NCI-H1092 (cell line): ENCODE measurements at regions not wholly inside any gene's neighbourhood (a gene's known extent, or its start where the extent isn't known, plus 50 kb on each side); places are given as distances from the start of the nearest gene placed in this dataset.

Source experiments
- DNase-seq: peaks from one replicate; lab custom pipeline; 2025; lab: John Stamatoyannopoulos, UW

GRCh38 chr2:239712755-239713154 lies 311.9 kb upstream of the HDAC4 start:
- DNase-seq, result no peak

GRCh38 chr2:239711911-239712570 lies 311.2 kb upstream of the HDAC4 start:
- DNase-seq, result no peak

DNA sequence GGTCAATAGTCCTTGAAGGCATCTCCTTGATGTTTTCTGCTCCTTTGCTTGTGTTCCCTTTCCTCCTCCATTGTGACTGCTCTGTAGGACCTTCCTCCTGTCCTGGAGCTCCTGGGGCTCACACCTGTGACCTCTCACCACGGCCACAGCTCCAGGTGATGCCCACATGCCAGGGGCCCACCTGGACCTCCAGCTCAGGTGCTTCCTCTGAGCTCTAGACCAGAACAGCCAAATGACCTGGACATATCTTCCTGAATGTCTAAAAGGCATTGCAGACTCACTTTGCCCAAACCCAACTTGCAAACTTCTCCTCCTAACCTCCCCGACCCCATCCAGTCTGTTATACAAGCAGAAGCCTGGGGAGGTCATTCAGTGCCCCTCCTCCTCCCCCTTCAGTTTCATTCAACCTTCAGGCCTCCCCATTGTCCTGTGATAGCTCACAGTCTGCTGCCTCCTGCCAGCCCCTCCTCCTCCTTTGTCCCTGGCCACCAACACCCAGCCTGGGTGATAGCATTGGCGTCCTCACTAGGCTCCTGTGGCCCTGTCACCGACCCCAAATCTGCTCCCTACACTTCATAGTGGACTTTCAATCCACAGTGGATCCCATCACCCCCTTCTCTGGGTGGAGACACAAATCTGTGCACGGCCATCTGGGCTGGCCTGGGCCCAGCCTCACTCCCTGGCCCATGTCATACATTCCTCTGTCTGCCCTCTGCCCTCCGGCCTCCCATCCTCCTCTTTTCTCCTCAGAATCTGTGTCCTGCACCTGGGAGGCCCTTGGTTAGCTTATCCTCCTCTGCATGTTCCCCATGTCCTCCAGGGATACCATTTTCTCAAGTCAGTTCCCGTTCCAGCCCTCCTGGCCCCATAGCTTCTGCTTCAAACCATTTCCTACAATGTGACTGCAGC lies 310.4 kb upstream of the HDAC4 start:
- no peak for DNase-seq

GRCh38 chr2:239706367-239706766 lies 305.5 kb upstream of the HDAC4 start:
- no peak for DNase-seq

- DNase-seq, result no peak
Observed at GRCh38 chr2:239704737-239705136, 303.9 kb upstream of the HDAC4 start.

DNA sequence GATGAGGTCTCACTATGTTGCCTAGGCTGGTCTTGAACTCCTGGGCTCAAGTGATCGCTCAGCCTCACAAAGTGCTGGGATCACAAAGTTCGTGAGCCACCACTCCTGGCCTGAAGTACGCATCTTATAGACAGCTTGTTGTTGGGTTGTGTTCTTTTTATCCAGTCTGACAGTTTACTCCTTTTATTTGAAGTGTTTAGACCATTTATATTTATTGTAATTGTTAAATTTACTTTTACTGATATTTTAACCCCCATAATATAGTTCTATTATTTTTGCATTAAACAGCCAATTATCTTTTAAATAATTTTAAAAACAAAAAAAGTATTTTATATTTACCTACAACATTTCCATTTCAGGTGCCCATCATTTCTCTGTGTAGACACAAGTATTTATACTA lies 303.0 kb upstream of the HDAC4 start:
- no peak for DNase-seq

GRCh38 chr2:239700686-239701345 lies 300.0 kb upstream of the HDAC4 start:
- DNase-seq, result no peak

GRCh38 chr2:239697399-239698164 lies 296.8 kb upstream of the HDAC4 start:
- no peak for DNase-seq

GRCh38 chr2:239696559-239697207 lies 295.9 kb upstream of the HDAC4 start:
- DNase-seq, result no peak

GRCh38 chr2:239695728-239696240 lies 295.0 kb upstream of the HDAC4 start:
- DNase-seq, result no peak

DNA sequence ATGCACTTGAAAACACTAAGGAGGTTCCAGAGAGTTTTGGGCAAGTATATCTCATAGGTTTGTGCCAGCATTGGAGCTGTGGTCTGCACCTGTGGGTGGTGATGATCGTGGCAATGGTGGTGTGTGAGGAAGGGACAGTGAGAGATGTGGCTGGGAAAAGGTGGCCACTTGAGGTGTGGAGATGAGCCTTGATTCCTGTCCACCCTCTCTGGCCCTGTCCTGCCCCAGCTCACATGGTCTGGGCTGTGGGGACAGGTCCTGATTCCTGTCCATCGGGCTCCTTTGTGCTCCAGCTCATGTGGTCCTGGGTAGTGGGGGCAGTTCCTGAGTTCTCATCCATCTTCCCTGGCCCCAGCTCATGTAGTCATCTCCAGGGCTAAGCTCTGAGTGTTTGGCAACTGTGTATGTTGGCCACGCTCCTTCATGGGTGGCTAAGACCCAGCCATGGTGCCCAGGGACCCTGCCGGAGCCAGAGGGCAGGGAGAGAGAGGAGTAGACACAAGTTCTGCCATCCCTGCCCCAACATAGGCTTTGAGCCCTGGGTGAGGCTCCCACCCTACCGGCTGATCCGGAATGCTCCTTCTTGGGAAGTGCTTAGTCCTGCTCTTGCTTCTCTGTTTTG lies 294.4 kb upstream of the HDAC4 start:
- DNase-seq, result no peak

DNA sequence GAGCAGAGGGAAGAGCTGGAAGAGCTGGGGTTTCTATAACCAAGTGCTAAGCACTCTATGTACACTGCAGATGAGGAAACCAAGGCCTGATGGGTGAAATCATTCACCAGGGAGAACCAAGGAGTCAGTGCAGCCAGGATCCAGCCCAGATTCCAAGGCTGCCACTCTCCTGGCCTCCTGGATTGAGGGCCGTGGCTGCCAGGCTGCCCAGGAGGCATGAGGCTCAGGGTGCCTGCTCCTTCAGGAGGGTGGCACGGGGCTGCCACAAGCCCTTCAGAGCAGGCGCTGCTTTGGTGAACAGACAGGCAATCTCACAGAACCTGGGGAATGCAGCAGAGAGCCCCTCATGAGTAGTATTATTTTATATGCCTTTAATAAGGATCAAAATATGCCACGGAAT lies 293.7 kb upstream of the HDAC4 start:
- DNase-seq, result no peak

DNA sequence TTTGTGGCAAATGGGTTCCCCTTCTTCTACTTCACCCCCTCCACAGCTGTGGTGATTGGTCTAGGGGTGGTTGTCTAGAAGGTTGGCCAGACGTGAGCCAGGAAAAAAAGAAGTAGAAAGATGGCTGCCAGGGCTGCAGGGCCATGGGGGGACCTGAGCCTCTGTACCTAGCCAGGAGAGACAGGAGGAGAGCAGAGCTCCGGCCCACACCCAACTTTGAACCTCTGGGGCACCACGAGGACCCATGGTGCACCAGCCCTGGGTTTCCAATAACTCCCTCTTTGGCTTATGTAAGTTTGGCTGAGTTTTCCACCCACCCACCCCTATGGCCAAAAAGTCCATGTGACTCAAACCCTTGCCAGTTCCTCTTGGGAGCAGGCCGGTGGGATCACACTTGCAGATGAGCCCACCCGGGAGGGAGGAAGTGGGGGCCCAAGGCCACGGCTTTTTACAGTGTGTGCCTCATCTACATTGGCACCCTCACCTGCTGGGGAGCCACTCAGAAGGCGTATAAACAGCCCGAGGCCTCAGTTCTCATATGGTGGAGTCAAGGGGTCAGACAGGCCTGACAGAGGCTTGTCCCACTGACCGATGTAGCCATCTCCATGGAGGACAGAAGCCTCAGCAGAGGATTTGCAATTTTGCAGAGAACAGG lies 293.1 kb upstream of the HDAC4 start:
- no peak for DNase-seq

GRCh38 chr2:239693330-239693729 lies 292.5 kb upstream of the HDAC4 start:
- no peak for DNase-seq

DNA sequence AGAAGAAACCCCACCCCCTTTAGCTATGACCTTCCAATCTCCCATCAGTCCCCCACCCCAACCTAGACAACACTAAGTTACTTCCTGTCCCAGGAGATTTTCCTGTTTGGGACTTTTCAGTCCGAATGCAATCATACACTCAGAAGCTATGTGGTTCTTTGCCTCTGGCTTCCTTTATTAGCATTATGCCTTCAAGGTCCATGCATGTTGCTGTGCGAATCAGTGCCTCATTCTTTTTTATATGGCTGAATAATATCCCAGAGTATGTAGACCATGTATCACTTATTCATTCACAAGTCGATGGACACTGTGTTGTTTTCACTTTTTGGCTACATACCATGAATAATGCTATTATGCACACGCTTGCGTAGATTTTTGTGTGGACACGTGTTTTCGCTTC lies 292.1 kb upstream of the HDAC4 start:
- no peak for DNase-seq

DNA sequence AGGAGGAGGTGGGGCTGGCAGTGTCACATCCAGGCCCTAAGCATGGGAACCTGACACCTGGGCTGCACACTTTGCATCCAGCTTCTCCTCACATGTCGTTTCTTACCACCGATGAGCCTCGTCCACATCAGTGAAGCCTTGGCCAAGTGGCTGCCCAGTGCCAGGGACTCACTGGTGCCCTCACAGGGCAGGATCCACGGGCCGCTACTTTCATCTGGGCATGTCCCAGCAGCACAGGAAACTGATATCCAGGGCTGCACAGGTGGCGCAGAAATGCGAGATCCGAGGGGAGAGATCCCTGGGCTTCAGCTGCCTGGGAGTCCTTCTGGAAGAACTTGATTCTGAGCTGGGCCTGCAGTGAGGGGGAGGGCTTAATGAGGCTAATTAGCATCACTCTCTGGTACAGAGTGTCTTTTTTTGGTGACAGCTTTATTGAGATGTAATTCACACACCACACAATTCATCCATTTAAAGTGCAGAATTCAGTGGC lies 291.6 kb upstream of the HDAC4 start:
- no peak for DNase-seq

GRCh38 chr2:239691720-239692119 lies 290.9 kb upstream of the HDAC4 start:
- DNase-seq, result no peak

DNA sequence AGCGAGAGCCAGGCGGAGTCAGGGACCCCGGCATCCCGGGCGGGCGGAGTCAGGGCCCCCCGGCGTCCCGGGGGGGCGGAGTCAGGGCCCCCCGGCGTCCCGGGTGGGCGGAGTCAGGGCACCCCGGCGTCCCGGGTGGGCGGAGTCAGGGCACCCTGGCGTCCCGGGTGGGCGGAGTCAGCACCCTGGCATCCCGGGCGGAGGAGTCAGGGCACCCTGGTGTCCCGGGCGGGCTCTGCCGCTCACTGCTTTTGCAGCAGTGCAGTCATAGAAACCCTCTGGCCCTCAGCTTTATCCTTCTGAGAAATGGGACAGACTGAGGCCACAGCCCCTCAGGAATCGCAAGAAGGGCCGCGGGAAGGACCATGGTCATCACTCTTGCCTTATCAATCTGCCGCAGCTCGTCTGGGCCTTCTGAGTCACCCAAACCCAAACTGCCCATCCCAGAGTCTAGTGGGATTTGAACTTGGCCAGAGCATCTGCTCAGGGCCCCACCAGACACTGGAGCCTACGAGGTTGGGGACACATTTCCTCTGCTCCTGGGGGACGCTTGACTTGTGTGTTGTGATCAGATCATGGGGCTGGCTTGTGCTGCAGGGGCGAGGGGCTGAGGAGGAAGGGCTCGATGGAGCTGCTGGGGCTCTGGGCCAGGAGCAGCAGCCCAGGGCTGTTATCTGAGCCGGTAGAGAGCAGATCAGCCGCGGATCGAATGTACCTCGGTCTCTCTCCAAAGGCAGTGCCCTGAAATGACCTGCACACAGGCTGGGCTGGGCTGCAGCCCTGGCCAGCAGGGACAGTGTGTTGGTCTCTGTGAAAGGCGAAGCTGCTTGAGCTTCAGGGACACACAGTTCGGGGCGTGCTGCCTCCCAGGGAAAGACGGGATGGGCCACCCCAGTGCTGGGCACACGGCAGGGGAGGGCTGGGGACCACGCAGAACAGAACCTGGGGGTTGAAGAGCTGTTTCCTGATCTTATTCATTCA lies 290.1 kb upstream of the HDAC4 start:
- no peak for DNase-seq

DNA sequence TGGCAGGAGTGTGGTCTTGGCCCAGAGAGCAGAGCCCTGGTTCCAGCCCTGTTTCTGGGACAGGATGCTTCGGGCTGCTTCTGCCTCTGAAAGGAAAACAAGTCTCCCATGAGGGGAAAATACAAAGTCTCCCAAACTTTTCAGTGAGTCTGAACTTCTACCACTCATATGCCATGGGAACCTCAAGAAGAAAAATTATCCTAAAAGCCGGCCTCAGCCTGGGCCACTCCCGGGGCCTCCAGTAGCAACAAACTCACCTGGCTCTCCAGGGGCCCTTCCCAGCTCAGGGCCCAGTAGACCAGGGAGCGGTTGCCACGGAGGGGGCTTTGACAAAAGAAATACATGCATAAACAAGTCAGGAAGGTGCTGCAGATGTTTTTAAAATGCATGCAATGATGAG lies 289.2 kb upstream of the HDAC4 start:
- DNase-seq, result no peak
